ENCODE measurements at regions not wholly inside any gene's neighbourhood (a gene's known extent, or its start where the extent isn't known, plus 50 kb on each side); places are given as distances from the start of the nearest gene placed in this dataset.

GRCh38 chr2:144217853-144218633 lies 301.9 kb downstream of the ZEB2 start:
- DNase-seq (ENCODE audit: low read depth in 4 of 4, low spot score in 3 of 4), result no peak

GRCh38 chr2:144215701-144216675 lies 303.9 kb downstream of the ZEB2 start:
- no peak for DNase-seq (ENCODE audit: low read depth in 4 of 4, low spot score in 3 of 4)

DNA sequence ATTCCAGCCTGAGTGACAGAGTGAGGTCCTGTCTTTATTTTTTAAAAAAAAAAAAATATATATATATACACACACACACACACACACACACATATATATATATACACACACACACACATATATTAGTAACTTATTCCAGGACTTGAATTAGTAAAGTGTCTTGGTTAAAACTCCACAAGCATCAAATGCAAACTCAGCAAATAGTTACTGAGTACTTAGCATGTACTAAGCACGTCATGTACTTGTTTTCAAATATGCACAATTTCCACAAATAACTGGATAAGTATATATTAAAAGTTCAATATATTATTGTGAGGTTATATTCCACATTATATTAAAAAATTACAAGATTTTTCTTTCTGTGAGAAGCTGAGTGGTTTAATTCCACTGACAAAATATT lies 304.7 kb downstream of the ZEB2 start:
- no peak for DNase-seq (ENCODE audit: low read depth in 4 of 4, low spot score in 3 of 4)

DNA sequence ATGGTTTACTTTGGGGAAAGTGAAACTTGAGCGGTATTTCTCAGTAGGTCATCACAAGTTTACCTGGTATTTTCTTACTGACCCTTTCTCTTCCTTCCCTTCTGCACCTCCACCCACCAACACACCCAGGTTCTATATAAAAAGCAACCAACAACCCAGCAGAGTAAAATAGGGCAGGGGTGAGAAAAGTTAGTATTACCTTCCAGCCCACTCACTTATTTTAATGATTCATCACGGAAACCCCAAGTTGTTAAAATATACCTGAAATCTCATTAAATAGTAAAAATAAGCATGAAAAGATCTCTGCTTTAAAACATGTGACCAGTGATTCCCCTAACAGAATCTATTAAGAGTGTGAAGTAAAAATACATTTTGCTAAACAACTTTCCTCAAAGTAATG lies 306.1 kb downstream of the ZEB2 start:
- no peak for DNase-seq (ENCODE audit: low read depth in 4 of 4, low spot score in 3 of 4)

GRCh38 chr2:144211826-144212225 lies 308.1 kb downstream of the ZEB2 start:
- no peak for DNase-seq (ENCODE audit: low read depth in 4 of 4, low spot score in 3 of 4)

GRCh38 chr2:144211065-144211464 lies 308.9 kb downstream of the ZEB2 start:
- no peak for DNase-seq (ENCODE audit: low read depth in 4 of 4, low spot score in 3 of 4)

DNA sequence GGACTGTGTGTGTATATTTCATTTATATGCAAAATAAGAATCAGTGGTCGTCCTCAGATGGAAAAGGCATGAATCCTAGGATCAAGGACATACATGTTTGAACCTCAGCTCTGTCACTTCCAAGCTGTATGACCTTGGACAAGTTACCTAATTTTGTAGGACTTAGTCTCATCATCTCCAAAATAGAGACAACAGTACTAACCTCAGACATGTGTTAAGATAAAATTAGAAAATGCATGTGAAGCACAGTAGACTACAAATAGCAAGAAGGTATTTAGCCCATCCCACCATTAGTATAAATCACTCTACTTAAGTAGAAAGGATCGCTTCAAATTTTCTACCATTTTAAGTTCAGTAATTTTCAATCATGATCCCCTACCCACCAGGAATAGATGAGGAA lies 309.8 kb downstream of the ZEB2 start:
- no peak for DNase-seq (ENCODE audit: low read depth in 4 of 4, low spot score in 3 of 4)

DNA sequence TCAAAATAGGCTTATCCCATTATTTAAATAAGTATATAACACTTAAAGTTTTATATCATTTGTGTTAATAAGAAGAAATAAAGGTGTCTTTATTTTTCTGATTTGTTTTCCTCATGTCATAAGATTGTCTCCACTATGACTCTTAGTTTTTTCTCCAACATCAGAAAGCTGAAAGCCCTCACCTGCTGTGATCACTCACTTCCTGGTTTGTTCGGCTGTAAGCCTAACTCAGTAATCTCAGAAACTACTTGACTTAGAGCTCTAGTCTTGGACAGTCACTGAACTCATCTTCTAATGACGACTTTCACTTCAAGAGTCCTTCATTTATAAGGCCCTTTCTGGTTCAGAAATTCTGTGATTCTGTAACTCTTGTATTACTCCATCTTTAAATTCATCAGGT lies 311.0 kb downstream of the ZEB2 start:
- DNase-seq (ENCODE audit: low read depth in 4 of 4, low spot score in 3 of 4), result no peak

DNA sequence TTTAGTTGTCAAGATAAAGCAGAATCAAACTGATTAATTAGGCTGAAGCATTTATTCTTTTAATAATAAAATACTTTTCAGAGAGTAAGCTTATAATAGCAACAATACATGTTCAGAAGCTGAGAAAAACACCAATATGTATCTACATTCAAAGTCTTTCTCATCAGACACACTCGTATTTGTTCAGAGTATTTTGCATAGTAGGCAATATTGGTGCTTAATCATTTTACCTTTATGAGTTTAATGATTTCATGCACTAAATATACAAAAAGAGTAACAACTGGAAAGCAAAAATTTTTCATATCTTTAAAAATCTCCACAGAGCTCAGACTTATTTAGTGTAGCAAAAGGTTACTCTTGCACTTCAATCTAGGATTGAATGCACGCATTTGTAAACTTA lies 313.9 kb downstream of the ZEB2 start:
- DNase-seq (ENCODE audit: low read depth in 4 of 4, low spot score in 3 of 4), result no peak

DNA sequence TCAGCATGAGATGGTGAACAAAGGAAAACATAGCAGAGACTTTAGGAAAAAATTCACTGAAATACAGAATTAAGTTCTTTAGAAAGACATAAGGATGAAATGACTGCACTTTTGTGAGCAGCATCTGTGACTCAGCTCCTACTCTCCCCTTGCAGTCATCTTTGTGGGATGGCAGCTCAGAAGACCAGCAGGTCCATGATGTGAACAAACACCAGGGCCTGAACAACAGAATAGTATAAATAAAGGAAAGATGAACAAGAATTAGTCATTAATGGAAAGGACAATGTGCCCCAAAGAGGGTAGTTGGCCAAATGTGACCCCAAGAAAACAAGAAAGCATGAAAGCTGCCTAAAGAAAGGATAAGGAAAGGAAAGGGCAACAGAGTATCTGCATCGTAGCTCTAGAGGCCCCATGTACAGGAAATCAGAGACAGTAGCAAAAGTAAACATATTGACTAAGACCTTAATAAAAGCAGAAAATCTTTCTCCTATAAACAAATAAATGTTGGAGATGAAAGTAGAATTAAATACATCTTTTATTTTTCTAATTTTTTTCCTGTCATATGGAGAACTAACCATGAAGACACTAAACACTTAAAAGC lies 318.0 kb downstream of the ZEB2 start:
- DNase-seq (ENCODE audit: low read depth in 4 of 4, low spot score in 3 of 4), result no peak

- DNase-seq (ENCODE audit: low read depth in 4 of 4, low spot score in 3 of 4), result no peak
Measured at GRCh38 chr2:144201126-144201525, 318.8 kb downstream of the ZEB2 start.

GRCh38 chr2:144198116-144198515 lies 321.8 kb downstream of the ZEB2 start:
- DNase-seq (ENCODE audit: low read depth in 4 of 4, low spot score in 3 of 4), result no peak

DNA sequence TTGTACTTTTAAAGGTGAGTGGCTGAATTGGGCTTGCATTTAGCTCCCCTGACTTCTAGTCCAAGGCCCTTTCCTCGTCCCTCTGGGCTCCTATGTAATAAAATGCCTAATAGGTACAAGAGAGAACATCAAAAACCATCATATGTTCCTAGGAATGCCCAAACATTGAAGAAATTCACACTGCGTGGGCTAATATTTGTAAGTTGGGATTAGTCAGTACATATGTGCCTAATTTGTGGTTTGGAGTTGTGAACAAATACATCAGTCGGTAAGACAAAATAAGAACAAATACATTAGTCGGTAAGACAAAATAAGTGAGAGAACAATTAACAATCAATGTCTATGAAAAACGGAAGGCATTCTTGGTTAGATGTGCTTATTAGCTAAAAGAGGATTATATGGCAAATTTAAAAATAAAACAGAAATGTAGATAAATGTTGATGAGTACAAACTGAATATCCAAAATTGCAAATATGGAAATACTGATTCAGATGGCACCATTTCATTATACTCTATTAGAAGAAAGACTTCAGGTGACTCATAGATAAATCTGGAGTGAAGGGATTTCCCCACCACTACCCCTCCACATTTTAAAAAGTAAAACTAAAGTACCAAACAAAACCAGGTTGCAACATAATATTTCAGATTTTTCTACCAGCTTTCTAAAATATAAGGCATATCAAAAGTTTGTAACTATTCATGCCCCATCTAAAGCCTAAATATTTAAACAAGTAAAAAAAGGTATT lies 325.4 kb downstream of the ZEB2 start:
- DNase-seq (ENCODE audit: low read depth in 4 of 4, low spot score in 3 of 4), result no peak

GRCh38 chr2:144190908-144191605 lies 328.9 kb downstream of the ZEB2 start:
- no peak for DNase-seq (ENCODE audit: low read depth in 4 of 4, low spot score in 3 of 4)

GRCh38 chr2:144183727-144184126 lies 336.2 kb downstream of the ZEB2 start:
- DNase-seq (ENCODE audit: low read depth in 4 of 4, low spot score in 3 of 4), result no peak

GRCh38 chr2:144181001-144181400 lies 338.9 kb downstream of the ZEB2 start:
- DNase-seq (ENCODE audit: low read depth in 4 of 4, low spot score in 3 of 4), result no peak

DNA sequence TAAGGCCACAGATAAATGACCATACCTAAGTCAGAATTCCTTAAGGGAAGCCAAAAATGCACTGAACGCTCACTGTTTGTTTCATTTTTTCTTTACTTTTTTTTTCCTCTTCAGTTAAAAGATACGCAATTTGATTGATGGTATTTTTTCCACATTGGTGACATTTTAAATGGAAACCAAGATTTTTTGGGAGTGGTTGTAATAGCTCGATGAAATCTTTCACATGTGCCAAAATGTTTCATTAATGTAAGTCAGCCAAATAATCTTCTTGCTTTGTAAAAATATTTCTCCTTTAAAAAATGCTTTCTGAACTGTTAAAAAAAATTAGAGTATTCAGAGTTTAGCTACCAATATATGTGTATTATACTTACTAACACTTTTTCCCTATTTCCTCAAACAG lies 339.8 kb downstream of the ZEB2 start:
- DNase-seq (ENCODE audit: low read depth in 4 of 4, low spot score in 3 of 4), result no peak

DNA sequence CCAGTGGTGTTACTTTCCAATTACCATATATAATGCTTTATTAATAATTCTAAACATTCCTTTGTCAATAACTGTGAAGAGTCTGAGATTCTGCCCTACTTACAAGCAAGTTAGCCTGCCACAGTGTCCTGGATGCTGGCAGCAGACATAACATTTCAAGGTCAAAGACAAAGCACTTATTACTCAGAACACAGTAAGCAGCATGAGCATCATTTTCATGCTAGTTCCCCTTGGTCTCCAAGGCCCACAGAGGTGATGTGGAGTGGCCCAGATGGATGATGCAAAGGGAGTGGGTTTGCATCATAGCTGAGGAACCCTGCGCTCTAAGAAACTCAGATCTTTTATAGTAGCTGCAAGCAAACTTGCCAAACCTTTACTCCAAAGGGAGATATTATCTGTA lies 349.7 kb downstream of the ZEB2 start:
- DNase-seq (ENCODE audit: low read depth in 4 of 4, low spot score in 3 of 4), result no peak

GRCh38 chr2:144166743-144167142 lies 353.2 kb downstream of the ZEB2 start:
- no peak for DNase-seq (ENCODE audit: low read depth in 4 of 4, low spot score in 3 of 4)

GRCh38 chr2:144165599-144166250 lies 354.2 kb downstream of the ZEB2 start:
- DNase-seq (ENCODE audit: low read depth in 4 of 4, low spot score in 3 of 4), result no peak
